HepG2 (cell line): ENCODE measurements at regions not wholly inside any gene's neighbourhood (a gene's known extent, or its start where the extent isn't known, plus 50 kb on each side); places are given as distances from the start of the nearest gene placed in this dataset.

ENCODE experiments used
- ADNP ChIP-seq: sonication (generic); formaldehyde crosslinking; IDR thresholded peaks from 2 replicates; pipeline ENCODE4 v1.4.0; 2020; ENCODE audit warnings: missing genetic modification reagents
- AGO2 ChIP-seq: fragments of 200-400 bp; formaldehyde crosslinking; optimal IDR thresholded peaks from 2 replicates; pipeline ENCODE3; 2017; ENCODE audit warnings: mild to moderate bottlenecking, low read depth, low read length, moderate library complexity
- DPF2 ChIP-seq: sonication (generic); formaldehyde crosslinking; IDR thresholded peaks from 2 replicates; pipeline ENCODE4 v1.4.0; 2020; ENCODE audit warnings: mild to moderate bottlenecking, low read depth, missing genetic modification reagents, borderline replicate concordance
- ERF ChIP-seq: IDR thresholded peaks from 2 replicates; pipeline ENCODE4 v1.6.1; 2018; ENCODE audit warnings: missing biosample characterization, missing genetic modification reagents
- HMGA1 ChIP-seq: sonication (generic); formaldehyde crosslinking; conservative IDR thresholded peaks from 2 replicates; pipeline ENCODE4 v1.4.0; 2020; ENCODE audit warnings: missing genetic modification reagents
- KAT8 ChIP-seq: IDR thresholded peaks from 2 replicates; pipeline ENCODE4 v1.6.1; 2016; ENCODE audit warnings: missing genetic modification reagents, missing compliant biosample characterization
- NFYB ChIP-seq: sonication (generic); formaldehyde crosslinking; IDR thresholded peaks from 2 replicates; pipeline ENCODE4 v1.4.0; 2020; ENCODE audit warnings: missing genetic modification reagents
- PHF8 ChIP-seq: sonication (generic); formaldehyde crosslinking; IDR thresholded peaks from 2 replicates; pipeline ENCODE4 v1.5.0; 2020; ENCODE audit warnings: missing genetic modification reagents
- SETDB1 ChIP-seq: sonication (generic); formaldehyde crosslinking; IDR thresholded peaks from 2 replicates; pipeline ENCODE4 v1.5.1; 2020; ENCODE audit warnings: missing genetic modification reagents, mild to moderate bottlenecking, borderline replicate concordance
- THAP11 ChIP-seq: IDR thresholded peaks from 2 replicates; pipeline ENCODE4 v1.6.1; 2016; ENCODE audit warnings: missing biosample characterization, missing genetic modification reagents
- WIZ ChIP-seq: sonication (generic); formaldehyde crosslinking; IDR thresholded peaks from 2 replicates; pipeline ENCODE4 v1.5.1; 2020; ENCODE audit warnings: mild to moderate bottlenecking, missing genetic modification reagents
- ZBTB7B ChIP-seq: sonication (generic); formaldehyde crosslinking; IDR thresholded peaks from 2 replicates; pipeline ENCODE4 v1.4.0; 2020; ENCODE audit warnings: missing genetic modification reagents
- ZFAT ChIP-seq: sonication (generic); formaldehyde crosslinking; conservative IDR thresholded peaks from 2 replicates; pipeline ENCODE4 v1.8.1; 2023; ENCODE audit warnings: missing genetic modification reagents, inconsistent platforms
- ZNF256 ChIP-seq: sonication (generic); formaldehyde crosslinking; conservative IDR thresholded peaks from 2 replicates; pipeline ENCODE4 v1.4.0; 2020; ENCODE audit warnings: missing genetic modification reagents
- ZNF343 ChIP-seq: sonication (generic); formaldehyde crosslinking; IDR thresholded peaks from 2 replicates; pipeline ENCODE4 v1.4.0; 2020; ENCODE audit warnings: mild to moderate bottlenecking, missing genetic modification reagents
- ZNF383 ChIP-seq: sonication (generic); formaldehyde crosslinking; IDR thresholded peaks from 2 replicates; pipeline ENCODE4 v1.4.0; 2020; ENCODE audit warnings: missing genetic modification reagents, mild to moderate bottlenecking, borderline replicate concordance
- ZNF879 ChIP-seq: sonication (generic); formaldehyde crosslinking; IDR thresholded peaks from 2 replicates; pipeline ENCODE4 v1.8.1; 2023; ENCODE audit warnings: missing genetic modification reagents
- TF ChIP-seq, protein P1 (sequence below): sonication (generic); formaldehyde crosslinking; IDR thresholded peaks from 2 replicates; pipeline ENCODE4 v1.5.1; 2020; ENCODE audit warnings: mild to moderate bottlenecking, missing genetic modification reagents, borderline replicate concordance
- TF ChIP-seq, protein P2 (sequence below): sonication (generic); formaldehyde crosslinking; IDR thresholded peaks from 2 replicates; pipeline ENCODE4 v1.5.1; 2020; ENCODE audit warnings: mild to moderate bottlenecking, moderate library complexity, missing genetic modification reagents
- TF ChIP-seq, protein P3 (sequence below): sonication (generic); formaldehyde crosslinking; IDR thresholded peaks from 2 replicates; pipeline ENCODE4 v1.4.0; 2020; ENCODE audit warnings: missing genetic modification reagents
- TF ChIP-seq, protein P4 (sequence below): sonication (generic); formaldehyde crosslinking; IDR thresholded peaks from 2 replicates; pipeline ENCODE4 v1.4.0; 2020; ENCODE audit warnings: missing genetic modification reagents, borderline replicate concordance

DNA sequence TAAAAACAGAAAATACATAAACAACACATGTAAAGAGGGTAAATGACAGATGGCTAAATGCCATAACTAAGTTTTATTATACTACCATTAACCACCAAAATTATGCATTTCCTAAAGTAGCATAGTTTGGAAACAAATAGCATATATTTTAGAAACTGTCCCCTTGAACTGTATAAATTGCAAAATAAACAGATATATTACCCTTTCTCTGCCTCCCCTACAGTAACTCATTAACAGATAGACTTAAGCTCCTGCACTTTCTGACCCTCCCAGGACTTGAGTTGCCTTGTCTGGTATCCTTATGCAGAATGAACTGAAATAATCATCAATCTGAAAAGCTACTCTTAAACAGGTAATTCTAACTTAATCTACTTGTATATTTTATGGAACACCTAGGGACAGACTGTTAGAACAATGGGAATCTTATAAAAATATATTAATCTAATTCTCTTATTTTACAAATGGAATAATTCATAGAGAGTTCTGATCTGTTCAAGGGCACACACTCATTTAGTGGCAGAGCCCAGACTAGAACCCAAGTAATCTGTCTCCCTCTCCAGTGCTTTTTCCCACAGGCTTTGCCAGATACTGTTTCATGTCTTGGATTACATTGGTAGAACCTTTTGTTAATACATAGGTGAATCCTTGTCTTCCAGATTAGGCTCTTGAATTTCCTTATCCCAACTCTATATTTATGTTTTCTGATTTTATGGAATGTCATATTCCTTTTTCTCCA is 50.6 kb upstream of the LOC128125822 start (continued):
- TF ChIP-seq, protein P1, sequence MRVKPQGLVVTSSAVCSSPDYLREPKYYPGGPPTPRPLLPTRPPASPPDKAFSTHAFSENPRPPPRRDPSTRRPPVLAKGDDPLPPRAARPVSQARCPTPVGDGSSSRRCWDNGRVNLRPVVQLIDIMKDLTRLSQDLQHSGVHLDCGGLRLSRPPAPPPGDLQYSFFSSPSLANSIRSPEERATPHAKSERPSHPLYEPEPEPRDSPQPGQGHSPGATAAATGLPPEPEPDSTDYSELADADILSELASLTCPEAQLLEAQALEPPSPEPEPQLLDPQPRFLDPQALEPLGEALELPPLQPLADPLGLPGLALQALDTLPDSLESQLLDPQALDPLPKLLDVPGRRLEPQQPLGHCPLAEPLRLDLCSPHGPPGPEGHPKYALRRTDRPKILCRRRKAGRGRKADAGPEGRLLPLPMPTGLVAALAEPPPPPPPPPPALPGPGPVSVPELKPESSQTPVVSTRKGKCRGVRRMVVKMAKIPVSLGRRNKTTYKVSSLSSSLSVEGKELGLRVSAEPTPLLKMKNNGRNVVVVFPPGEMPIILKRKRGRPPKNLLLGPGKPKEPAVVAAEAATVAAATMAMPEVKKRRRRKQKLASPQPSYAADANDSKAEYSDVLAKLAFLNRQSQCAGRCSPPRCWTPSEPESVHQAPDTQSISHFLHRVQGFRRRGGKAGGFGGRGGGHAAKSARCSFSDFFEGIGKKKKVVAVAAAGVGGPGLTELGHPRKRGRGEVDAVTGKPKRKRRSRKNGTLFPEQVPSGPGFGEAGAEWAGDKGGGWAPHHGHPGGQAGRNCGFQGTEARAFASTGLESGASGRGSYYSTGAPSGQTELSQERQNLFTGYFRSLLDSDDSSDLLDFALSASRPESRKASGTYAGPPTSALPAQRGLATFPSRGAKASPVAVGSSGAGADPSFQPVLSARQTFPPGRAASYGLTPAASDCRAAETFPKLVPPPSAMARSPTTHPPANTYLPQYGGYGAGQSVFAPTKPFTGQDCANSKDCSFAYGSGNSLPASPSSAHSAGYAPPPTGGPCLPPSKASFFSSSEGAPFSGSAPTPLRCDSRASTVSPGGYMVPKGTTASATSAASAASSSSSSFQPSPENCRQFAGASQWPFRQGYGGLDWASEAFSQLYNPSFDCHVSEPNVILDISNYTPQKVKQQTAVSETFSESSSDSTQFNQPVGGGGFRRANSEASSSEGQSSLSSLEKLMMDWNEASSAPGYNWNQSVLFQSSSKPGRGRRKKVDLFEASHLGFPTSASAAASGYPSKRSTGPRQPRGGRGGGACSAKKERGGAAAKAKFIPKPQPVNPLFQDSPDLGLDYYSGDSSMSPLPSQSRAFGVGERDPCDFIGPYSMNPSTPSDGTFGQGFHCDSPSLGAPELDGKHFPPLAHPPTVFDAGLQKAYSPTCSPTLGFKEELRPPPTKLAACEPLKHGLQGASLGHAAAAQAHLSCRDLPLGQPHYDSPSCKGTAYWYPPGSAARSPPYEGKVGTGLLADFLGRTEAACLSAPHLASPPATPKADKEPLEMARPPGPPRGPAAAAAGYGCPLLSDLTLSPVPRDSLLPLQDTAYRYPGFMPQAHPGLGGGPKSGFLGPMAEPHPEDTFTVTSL (CRISPR knock-in tag) = no peak
- TF ChIP-seq HMGA1 (CRISPR knock-in tag) (no peak), ZBTB7B (CRISPR knock-in tag) (peak; percentile 57; the same call in 1 of the 2 replicates), ZNF879 (CRISPR knock-in tag) (no peak), NFYB (CRISPR knock-in tag) (no peak), AGO2 (peak; percentile 35), WIZ (no peak), ZNF383 (CRISPR knock-in tag) (no peak), ERF (no peak), DPF2 (CRISPR knock-in tag) (no peak), ZNF343 (CRISPR knock-in tag) (no peak), SETDB1 (no peak), KAT8 (CRISPR knock-in tag) (peak; percentile 20; the same call in 1 of the 2 replicates), THAP11 (CRISPR knock-in tag) (0 out of 2 replicates have a peak, but pooled peaks have one; percentile 7), ZFAT (CRISPR knock-in tag) (no peak), ZNF256 (no peak), ADNP (CRISPR knock-in tag) (no peak), PHF8 (CRISPR knock-in tag) (no peak)
- TF ChIP-seq, protein P2, sequence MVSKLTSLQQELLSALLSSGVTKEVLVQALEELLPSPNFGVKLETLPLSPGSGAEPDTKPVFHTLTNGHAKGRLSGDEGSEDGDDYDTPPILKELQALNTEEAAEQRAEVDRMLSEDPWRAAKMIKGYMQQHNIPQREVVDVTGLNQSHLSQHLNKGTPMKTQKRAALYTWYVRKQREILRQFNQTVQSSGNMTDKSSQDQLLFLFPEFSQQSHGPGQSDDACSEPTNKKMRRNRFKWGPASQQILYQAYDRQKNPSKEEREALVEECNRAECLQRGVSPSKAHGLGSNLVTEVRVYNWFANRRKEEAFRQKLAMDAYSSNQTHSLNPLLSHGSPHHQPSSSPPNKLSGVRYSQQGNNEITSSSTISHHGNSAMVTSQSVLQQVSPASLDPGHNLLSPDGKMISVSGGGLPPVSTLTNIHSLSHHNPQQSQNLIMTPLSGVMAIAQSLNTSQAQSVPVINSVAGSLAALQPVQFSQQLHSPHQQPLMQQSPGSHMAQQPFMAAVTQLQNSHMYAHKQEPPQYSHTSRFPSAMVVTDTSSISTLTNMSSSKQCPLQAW (CRISPR knock-in tag) = no peak
- TF ChIP-seq, protein P3, sequence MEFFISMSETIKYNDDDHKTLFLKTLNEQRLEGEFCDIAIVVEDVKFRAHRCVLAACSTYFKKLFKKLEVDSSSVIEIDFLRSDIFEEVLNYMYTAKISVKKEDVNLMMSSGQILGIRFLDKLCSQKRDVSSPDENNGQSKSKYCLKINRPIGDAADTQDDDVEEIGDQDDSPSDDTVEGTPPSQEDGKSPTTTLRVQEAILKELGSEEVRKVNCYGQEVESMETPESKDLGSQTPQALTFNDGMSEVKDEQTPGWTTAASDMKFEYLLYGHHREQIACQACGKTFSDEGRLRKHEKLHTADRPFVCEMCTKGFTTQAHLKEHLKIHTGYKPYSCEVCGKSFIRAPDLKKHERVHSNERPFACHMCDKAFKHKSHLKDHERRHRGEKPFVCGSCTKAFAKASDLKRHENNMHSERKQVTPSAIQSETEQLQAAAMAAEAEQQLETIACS (CRISPR knock-in tag) = no peak
- TF ChIP-seq, protein P4, sequence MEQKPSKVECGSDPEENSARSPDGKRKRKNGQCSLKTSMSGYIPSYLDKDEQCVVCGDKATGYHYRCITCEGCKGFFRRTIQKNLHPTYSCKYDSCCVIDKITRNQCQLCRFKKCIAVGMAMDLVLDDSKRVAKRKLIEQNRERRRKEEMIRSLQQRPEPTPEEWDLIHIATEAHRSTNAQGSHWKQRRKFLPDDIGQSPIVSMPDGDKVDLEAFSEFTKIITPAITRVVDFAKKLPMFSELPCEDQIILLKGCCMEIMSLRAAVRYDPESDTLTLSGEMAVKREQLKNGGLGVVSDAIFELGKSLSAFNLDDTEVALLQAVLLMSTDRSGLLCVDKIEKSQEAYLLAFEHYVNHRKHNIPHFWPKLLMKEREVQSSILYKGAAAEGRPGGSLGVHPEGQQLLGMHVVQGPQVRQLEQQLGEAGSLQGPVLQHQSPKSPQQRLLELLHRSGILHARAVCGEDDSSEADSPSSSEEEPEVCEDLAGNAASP = peak; percentile 27; the same call in 1 of the 2 replicates
